Cardiac septum (tissue), 1 donor: ENCODE measurements at regions not wholly inside any gene's neighbourhood (a gene's known extent, or its start where the extent isn't known, plus 50 kb on each side); places are given as distances from the start of the nearest gene placed in this dataset.

Source experiments
- DNase-seq: peaks from one replicate; pipeline ENCODE4 v3.0.0-alpha.2; 2020; ENCODE audit warnings: low spot score
- intact Hi-C: fragments of 100-400 bp; cut with DNase I; formaldehyde crosslinking; loops from one replicate; pipeline ENCODE4 v1.14.0; 2022
- donor health status: DM: no; HTN: no; CAD: no.

DNA sequence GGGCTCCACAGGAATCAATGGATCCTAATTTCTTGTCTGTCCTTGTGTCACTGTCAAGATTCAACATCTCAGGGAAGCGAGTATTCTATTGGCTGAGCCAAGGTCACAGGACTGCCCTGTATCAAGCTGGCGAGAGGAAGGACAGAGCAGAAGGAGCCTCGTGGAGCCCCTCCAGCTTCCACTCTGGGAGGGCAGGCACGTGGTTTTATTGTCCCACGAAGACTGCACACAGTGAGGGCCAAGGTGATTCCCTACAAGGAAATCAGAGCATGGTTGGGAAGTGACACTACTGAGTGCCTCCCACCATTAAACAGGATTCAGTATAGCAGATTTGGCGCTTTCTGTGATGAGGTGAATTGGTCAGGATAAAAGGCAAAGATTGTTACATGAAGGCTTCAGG is 302.4 kb upstream of the CXCR4 start:
- DNase-seq = no peak
- intact Hi-C loops = loop anchor here (5.0 kb wide), 1 partner anchor 1417 kb away; no protein-coding TSS in a partner anchor

DNA sequence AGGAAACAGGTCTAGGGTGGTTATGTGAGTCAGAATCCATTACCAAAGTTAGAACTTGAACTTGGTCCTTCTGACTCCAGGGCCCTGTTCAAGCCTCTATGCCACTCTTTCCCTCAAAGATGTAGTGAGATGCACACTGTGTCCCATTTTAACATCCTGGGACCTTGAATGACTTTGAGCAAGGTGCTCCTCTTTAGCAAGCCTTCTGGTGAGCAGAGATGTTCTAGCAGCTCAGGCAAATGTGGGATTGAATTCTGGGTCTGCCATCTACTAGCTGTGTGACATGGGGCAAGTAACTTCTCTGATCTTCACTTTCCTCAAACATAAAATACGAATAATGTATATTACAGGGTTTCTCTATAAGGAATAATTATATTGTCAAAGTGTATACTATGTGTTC is 294.0 kb upstream of the CXCR4 start:
- intact Hi-C loops = no loop called here
- no peak for DNase-seq

DNA sequence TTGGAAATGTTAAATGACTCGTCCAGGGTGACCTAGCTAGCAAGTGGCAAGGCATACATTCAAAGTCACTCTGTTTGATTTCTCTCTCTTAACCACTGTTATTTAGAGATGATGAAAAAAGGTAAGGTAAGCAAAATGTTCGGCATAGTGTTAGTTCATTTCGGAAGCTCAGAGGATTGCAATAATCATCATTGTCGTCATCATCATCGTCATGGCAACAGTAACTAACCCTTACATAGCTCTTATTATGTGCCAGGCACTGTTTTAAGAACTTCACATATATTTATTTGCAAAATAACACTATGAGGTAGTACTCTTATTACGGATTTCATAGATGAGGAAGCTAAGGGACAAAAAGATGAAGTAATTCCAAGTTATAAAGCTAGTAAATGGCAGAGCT is 292.7 kb upstream of the CXCR4 start:
- DNase-seq = no peak
- intact Hi-C loops = no loop called here

DNA sequence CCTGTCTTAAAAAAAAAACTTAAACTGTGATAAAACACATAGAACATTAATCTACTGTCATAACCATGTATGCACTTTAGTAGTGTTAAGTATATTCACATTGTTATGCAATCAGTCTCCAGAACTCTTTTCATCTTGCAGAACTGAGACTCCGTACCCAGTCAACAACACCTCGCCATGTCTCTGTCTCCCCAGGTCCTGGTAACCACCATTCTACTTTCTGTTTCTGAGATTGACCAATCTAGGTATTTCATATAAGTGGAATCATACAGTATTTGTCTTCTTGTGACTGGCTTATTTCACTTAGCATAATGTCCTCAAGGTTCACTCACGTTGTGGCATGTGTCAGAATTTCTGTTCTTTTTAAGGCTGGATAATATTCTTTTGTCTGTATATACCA is 290.8 kb upstream of the CXCR4 start:
- no peak for DNase-seq
- intact Hi-C loops = no loop called here

DNA sequence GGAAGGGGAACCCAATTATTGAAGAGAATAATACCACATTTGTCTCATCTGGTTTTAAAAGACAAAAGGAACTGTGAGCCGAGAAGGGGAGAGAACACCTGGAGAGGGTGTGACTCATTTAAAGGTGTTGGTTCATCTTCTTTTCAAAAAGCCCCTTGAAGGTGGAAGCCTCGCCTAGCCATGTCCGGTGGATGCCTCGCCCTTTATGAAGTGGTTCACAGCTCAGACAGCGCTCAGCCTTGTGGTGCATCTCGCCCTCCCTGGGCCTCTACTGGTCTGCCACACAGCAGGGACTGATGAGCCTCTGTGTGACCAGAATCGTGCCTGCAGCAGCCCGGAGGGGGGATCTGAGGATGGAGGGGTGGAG is 290.0 kb upstream of the CXCR4 start:
- DNase-seq = no peak
- intact Hi-C loops = no loop called here

DNA sequence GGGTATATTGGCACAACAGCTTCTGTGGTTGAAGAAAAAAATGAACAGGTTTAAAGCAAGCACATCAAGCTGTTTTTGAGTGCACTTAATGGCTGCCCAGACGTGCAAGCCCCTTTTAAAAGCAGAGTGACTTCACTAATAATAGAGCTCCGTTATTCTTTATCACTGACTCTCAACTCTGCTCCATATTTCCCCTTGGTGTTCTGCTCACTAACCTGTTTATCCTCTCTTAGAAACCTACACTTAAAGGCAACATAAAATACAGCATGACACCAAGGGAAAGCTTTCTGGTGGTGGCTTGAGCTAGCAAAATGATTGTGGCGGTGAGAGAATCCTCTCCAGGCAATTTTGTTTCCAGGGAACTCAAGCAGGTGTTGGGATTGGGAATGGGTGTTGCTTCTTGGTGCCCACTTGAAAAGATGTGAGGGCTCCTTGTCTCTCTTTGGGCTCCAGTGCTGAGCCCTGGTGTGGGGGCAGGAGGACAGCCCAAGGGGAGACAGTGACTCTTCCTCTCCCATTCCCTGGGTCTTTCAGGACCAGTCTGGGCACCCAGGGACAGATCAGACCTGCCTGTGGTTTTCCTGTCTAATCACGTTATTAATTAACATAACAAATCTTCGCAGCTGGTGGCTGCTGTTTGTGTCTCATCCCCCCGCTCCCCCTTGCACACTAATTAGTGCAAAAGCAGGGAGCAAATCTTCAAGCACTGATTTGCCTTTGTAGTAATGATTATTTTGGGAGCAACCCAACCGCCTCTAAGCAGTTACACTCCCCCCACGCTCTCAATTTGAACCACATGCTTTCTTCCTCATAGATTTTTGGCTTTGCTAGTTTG is 289.4 kb upstream of the CXCR4 start:
- intact Hi-C loops = no loop called here
- DNase-seq = no peak

DNA sequence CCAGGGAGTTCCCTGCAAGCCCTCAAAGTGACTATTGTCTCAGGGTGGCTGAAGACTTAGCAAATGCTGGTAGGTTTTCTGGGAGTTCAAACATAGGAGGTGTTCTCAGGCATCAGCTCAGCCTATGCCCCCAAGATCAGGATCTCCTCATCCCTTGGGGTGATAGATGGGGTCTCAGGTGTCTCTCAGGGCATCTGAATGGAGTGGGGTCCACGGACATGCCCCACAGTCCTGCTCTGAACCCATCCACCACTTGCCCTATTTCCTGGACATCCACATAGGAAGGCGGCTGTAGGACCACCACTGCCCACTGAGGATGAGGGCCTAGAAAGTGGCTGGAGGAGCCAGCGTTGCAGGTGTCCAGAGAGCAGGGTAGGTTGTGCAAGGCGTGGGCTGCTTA is 287.0 kb upstream of the CXCR4 start:
- intact Hi-C loops = no loop called here
- no peak for DNase-seq

DNA sequence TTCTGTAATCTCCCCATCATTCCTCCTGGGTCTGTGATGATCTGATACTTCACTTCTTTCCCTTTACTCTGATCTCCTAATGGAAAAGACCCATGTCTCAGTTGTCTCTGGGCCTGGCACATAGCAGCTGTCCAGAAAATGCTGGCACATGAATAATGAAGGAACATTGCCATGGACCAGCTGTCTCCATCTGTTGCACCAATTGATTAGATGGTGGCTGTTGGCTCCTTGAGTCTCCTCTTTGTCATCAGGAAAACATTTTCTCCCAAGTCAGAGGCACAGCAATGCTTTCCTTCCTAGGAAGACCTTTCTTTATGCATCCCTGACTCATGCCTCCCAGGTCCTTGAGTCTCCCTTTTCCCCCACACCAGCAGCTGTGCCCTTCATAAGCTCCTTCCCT is 286.2 kb upstream of the CXCR4 start:
- intact Hi-C loops = no loop called here

DNA sequence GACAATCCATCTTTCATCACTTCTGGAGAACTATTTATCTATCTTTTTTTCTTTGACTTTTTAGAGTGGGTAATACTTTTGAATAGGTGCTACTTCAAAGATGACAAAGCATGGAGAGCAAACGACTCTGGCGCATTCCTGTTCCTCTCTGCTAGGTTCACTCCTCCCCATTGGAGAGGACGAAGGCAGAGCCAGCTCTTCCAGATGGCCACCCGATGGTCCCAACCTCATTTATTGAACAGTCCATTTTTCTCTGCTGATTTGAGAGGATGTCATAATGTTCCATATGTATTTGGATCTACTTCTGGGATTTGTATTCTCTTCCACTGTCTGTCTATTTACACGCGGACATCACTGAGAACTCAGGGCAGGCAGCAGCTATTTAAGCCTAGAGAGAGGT is 284.3 kb upstream of the CXCR4 start:
- intact Hi-C loops = no loop called here
- DNase-seq = no peak

More for the DNA sequence above, 286.2 kb upstream of the CXCR4 start:
- no peak for DNase-seq

DNA sequence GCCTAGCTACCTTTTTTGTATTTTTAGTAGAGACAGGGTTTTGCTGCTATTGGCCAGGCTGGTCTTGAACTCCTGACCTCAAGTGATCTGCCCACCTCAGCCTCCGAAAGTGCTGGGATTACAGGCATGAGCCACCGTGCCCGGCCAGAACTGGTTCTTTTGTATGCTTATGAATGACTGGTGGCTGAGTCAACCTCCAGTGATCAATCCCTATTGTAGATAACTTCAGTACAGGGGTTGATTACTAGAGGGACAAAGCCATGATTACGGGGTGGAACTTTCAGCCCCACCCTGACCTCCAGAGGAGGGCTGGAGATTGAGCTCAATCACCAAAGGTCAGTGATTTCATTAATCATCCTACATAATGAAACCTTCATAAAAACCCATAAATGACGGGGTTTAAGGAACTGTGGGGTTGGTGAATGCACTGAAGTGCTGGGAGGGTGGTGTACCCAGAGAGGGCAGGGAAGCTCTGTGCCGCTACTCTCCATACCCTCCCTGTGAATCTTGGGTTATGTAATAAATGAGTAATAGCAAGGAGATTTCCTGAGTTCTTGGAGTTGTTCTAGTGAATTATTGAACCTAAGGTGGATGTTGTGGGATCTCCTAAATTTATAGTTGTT is 281.8 kb upstream of the CXCR4 start:
- intact Hi-C loops = no loop called here
- no peak for DNase-seq

DNA sequence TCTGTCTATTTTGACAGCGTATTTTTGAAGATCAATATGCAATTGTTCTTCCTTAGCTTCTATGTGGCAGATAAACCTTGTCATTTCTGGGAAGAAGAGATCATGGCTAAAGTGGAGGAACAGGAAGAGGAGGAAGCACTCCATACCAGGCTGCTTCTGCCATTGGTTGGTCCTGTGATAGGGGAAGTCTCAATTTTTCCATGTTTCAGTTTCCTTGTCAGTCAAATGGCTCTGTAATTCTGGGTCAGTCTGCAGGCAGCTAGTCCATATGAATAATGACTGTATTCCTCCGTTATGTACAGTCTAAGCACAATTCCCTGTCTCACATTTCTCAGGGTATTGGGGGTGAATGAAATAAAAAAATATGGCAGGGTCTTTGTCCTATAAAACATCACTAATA is 277.6 kb upstream of the CXCR4 start:
- no peak for DNase-seq

DNA sequence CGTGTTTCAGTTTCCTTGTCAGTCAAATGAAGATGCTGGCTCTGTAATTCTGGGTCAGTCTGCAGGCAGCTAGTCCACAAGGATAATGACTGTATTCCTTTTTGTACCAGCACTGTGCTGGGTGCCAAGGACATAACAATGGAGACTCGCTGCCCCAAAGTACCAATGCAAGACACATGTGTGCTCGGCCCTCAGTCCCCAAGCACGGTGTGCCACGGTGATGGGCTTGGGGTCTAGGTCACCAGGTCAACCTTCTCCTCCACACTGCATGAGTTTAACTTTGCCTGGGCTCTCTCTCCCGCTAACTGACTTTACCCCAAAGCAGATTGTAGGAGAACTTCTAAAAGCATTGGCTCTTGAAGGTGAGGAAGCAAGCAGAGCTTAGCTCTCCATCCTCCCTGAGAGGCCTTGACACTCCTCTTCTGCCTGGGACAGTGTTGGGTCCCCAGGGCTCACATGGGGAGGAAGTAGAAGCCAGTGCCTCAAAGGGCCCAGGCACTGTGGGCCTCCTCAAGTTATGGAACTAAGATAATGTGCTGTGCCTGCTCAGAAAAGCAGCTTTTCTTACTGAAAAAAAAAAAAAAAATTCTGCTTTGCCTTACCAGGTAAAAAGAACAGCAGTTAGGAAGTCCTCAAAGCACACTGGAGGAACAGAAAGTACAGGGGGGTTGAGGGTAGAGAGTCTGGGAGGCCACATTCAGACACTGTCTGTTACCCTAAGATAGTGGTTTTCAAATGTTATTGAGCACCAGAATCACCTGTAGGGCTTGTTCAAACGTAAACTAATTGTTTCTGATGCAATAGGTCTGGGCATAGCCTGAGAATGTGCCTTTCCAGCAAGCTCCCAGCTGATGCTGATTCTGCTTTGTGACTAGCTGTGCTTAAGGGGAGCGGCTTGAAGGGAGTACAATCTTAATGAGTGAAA is 276.4 kb upstream of the CXCR4 start:
- intact Hi-C loops = no loop called here
- no peak for DNase-seq

More for the DNA sequence above, 277.6 kb upstream of the CXCR4 start:
- intact Hi-C loops = no loop called here

DNA sequence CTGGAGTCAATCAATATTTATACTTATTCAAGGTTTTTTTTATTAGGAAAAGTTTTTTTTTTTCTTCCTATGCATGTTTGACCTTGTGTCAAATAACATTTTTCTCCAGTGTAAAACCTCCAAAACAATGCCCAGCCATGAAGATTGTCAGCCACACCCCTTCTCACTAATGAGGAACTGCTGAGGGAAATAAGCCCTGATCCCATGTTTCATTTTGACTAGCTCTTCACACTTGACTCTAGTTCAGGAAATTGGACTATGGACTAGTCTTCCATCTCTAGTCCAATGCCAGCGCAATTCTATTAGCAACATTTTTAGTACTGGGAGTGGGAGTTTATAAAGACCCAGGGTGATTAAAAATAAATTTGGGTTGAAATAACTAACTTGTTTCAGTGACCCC is 275.6 kb upstream of the CXCR4 start:
- intact Hi-C loops = no loop called here
- DNase-seq = no peak

DNA sequence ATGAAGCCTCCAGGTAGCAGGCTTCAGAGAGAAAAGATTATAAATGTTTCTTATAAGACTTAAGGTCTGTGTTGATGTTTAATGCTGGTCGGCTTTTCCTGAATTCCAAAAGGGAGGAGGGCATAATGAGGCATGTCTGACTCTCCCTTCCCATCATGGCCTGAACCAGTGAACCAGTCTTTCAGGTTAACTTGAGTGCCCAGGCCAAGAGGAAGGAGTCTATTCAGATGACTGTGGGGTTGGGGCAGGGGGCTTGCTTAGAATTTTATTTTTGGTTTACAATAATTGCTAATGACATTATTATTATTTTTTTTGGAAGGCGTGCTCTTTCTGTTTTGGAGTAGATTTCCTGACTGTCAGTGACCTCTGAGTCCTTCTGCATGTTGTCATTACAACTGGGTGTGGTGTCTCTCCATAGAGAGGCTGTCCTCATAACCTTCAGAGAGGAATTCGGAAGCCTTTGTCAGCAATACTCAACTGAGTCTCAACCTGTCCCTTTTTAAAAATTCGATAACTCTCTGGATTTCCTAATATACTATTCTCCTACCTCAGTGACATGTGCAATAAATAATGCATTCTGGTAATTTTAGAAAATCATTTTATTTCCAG is 275.1 kb upstream of the CXCR4 start:
- intact Hi-C loops = no loop called here
- DNase-seq = no peak

DNA sequence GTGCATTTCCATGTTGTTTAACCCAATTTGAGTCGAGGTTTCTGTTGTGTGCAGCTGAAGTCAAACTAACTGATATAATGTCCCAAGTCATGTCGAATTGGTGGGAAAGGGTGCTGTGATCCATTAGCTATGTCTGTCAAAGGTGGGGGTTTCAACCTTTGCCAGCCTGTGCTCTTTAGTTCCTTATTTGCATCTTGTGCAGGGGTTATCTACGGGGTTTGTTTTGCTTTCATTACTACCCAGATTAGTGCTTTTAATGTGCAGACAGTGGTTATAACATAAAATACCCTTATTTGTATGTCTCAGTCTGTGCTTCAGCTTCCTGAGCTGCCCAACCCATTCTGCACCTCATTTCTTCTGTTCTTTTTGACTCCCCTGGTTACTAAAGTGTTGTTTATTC is 271.9 kb upstream of the CXCR4 start:
- no peak for DNase-seq
- intact Hi-C loops = no loop called here

DNA sequence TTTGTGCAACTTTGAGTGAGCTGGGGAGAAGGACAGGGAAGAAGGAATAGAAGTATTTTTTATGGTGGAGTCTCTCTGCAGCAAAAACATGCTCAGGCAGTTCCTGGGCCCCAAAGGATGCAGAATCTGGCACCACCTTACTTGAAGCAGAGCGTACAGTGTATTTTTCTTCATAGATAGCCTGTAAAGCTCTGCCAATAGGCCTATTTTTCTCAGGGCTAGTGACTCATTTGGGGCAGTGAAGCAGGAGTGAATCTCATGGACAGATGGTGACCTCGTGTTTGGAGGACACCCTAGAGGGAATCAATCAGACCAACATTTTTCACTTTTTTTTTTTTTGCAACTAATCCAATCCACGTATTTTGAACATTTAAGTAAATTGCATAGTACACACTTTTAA is 268.1 kb upstream of the CXCR4 start:
- intact Hi-C loops = no loop called here
- DNase-seq = no peak

DNA sequence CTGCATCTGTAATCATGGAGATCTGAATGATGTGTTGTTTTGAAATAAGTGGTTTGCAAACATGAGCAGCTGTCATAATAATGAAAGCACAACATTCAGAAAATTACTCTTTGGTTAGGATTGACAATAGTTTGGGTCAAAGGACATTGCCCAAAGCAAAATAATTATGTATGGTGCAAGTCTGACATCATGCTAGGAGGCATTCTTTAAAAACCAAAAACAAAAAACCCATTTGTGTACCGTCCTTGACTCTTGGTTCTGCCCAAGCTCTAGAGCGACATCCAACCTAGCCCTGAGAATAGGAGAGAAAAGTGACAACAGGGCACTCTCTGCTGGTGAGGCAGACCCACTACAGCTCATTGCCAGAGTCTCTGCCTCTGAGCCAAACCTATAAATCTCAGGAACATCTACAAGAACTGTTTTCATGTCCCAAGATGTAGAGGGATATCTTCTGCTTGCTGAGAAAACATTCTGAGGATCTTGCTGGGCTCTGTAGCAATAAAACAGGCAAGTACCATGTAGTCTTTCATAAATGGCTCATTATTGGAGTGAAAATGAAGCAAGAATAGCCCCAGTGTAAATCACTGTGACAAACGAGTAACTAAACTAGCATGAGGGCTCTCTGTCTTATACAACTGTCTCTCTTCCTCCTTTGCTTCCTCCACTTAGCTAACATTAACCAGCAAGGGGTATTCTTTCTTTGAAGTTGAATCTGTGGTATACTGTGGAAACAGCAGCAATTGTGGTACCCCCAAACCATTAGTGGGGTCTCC is 266.8 kb upstream of the CXCR4 start:
- DNase-seq = no peak
- intact Hi-C loops = no loop called here

DNA sequence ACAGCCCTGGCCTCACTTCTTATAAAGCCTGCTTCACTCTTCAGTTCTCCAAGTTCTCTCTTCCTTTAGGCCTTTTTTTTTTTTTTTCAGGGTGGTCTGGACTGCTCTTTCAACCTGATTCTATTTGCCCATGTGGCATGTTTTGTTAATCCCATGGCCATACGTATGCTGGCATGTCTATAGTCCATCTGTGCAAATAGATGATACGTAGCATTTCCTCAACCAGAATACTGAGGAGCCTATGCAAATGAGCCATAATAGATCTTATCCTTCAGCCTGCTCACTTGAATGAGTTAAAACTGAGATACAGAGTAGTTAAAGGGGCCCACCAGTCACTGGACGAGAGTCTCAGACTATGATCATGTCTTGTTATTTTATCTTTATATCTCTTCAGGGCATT is 265.2 kb upstream of the CXCR4 start:
- intact Hi-C loops = no loop called here
- DNase-seq = no peak
